NCI-H2196 (cell line): ENCODE measurements at regions not wholly inside any gene's neighbourhood (a gene's known extent, or its start where the extent isn't known, plus 50 kb on each side); places are given as distances from the start of the nearest gene placed in this dataset.

Experiments
- DNase-seq: peaks from one replicate; lab custom pipeline; 2025; ENCODE audit not compliant: unreplicated experiment; lab: John Stamatoyannopoulos, UW

- no peak for DNase-seq
These were observed 287.8 kb upstream of the RGS18 start for GRCh38 chr1:191870490-191870889.

GRCh38 chr1:191875994-191876393 is 282.3 kb upstream of the RGS18 start:
- no peak for DNase-seq

- no peak for DNase-seq
These were observed 281.6 kb upstream of the RGS18 start for GRCh38 chr1:191876631-191877030.

GRCh38 chr1:191882870-191883269 is 275.4 kb upstream of the RGS18 start:
- no peak for DNase-seq

GRCh38 chr1:191886977-191887376 is 271.3 kb upstream of the RGS18 start:
- no peak for DNase-seq

- DNase-seq: no peak
These were observed 269.2 kb upstream of the RGS18 start for GRCh38 chr1:191888996-191889622.

GRCh38 chr1:191889623-191890003 is 268.6 kb upstream of the RGS18 start:
- DNase-seq: no peak

- no peak for DNase-seq
These were observed 267.7 kb upstream of the RGS18 start for GRCh38 chr1:191890433-191891088.

GRCh38 chr1:191892716-191893115 is 265.5 kb upstream of the RGS18 start:
- no peak for DNase-seq

- no peak for DNase-seq
These were observed 263.2 kb upstream of the RGS18 start for GRCh38 chr1:191895049-191895448.

- DNase-seq: no peak
These were observed 262.7 kb upstream of the RGS18 start for GRCh38 chr1:191895462-191896058.

- no peak for DNase-seq
These were observed 261.1 kb upstream of the RGS18 start for GRCh38 chr1:191897134-191897533.

- DNase-seq: no peak
These were observed 256.6 kb upstream of the RGS18 start for GRCh38 chr1:191901651-191902050.

- DNase-seq: no peak
These were observed 253.3 kb upstream of the RGS18 start for GRCh38 chr1:191904991-191905390.

- DNase-seq: no peak
These were observed 252.5 kb upstream of the RGS18 start for GRCh38 chr1:191905781-191906180.

- DNase-seq: no peak
These were observed 251.1 kb upstream of the RGS18 start for GRCh38 chr1:191907121-191907520.

GRCh38 chr1:191910245-191910644 is 248.0 kb upstream of the RGS18 start:
- no peak for DNase-seq

- no peak for DNase-seq
These were observed 245.7 kb upstream of the RGS18 start for GRCh38 chr1:191912517-191912916.

GRCh38 chr1:191913260-191913977 is 244.8 kb upstream of the RGS18 start:
- DNase-seq: no peak

GRCh38 chr1:191929383-191929782 is 228.9 kb upstream of the RGS18 start:
- no peak for DNase-seq

GRCh38 chr1:191943684-191944083 is 214.6 kb upstream of the RGS18 start:
- DNase-seq: no peak

- no peak for DNase-seq
These were observed 204.7 kb upstream of the RGS18 start for GRCh38 chr1:191953526-191953925.
